CD4-positive, alpha-beta T cell (primary cell): ENCODE measurements at regions not wholly inside any gene's neighbourhood (a gene's known extent, or its start where the extent isn't known, plus 50 kb on each side); places are given as distances from the start of the nearest gene placed in this dataset.

Experiments
- ATAC-seq: fragments of 200-7000 bp; cut with Tn5 transposase; one replicate; pipeline ENCODE4 v1.10.0; 2022; ENCODE audit warnings: mild to moderate bottlenecking; ENCODE audit not compliant: poor library complexity
- CTCF ChIA-PET: fragments of 350-600 bp; sonication (Branson Sonifier 250); formaldehyde crosslinking; loops from one replicate; lab custom pipeline; 2021; ENCODE audit warnings: antibody characterized with exemption, inconsistent platforms; lab: Charles Lee
- POLR2A ChIA-PET: fragments of 350-600 bp; sonication (Branson Sonifier 250); formaldehyde crosslinking; loops from one replicate; lab custom pipeline; 2021; ENCODE audit warnings: antibody characterized with exemption, inconsistent platforms; lab: Charles Lee
- DNase-seq, 14 experiments: peaks; one replicate each; pipeline ENCODE4 v3.0.0-alpha.2; 2013 to 2020; ENCODE audit warnings: mixed read lengths in 2 of 14
- H3K27ac ChIP-seq, 2 donors: one replicate each; pipeline versions ENCODE4 v1.5.1 to v1.7.0; 2013; ENCODE audit warnings: low read length in 2 of 2, low read depth in 1 of 2, mild to moderate bottlenecking in 1 of 2
- H3K27me3 ChIP-seq, 2 experiments: 1 replicate in 1 of 2; 2 replicates in 1 of 2; pipeline versions ENCODE4 v1.6.1 to v1.7.0; 2013; ENCODE audit warnings: low read length in 2 of 2, control low read depth in 1 of 2, mild to moderate bottlenecking in 1 of 2, moderate library complexity in 1 of 2; ENCODE audit not compliant: insufficient read depth in 2 of 2, control insufficient read depth in 1 of 2
- H3K36me3 ChIP-seq: one replicate; pipeline ENCODE4 v1.6.1; 2013; ENCODE audit warnings: low read length, control low read depth; ENCODE audit not compliant: insufficient read depth
- H3K4me1 ChIP-seq: one replicate; pipeline ENCODE4 v1.6.1; 2013; ENCODE audit warnings: low read length, control low read depth; ENCODE audit not compliant: insufficient read depth
- H3K4me3 ChIP-seq: one replicate; pipeline ENCODE4 v1.5.1; 2013; ENCODE audit warnings: mild to moderate bottlenecking, low read length, moderate library complexity
- H3K9me3 ChIP-seq, 2 experiments: 1 replicate in 1 of 2; 2 replicates in 1 of 2; pipeline versions ENCODE4 v1.6.1 to v1.7.0; 2013; ENCODE audit warnings: low read length in 2 of 2, mild to moderate bottlenecking in 2 of 2, control low read depth in 1 of 2, moderate library complexity in 1 of 2; ENCODE audit not compliant: control insufficient read depth in 1 of 2, insufficient read depth in 1 of 2
- H3K27ac Mint-ChIP-seq: one replicate; pipeline ENCODE4 v1.8.0; 2020; ENCODE audit warnings: mixed read lengths
- H3K27me3 Mint-ChIP-seq: one replicate; pipeline ENCODE4 v1.8.0; 2021; ENCODE audit warnings: mixed read lengths
- H3K36me3 Mint-ChIP-seq: one replicate; pipeline ENCODE4 v1.8.0; 2021; ENCODE audit warnings: low read depth, mixed read lengths
- H3K4me1 Mint-ChIP-seq: one replicate; pipeline ENCODE4 v1.8.0; 2021; ENCODE audit warnings: low read depth, mixed read lengths
- H3K4me3 Mint-ChIP-seq: one replicate; pipeline ENCODE4 v1.8.0; 2020; ENCODE audit warnings: mild to moderate bottlenecking, mixed read lengths
- H3K9me3 Mint-ChIP-seq: one replicate; pipeline ENCODE4 v1.8.0; 2020; ENCODE audit warnings: mixed read lengths
- intact Hi-C, 2 experiments: fragments of 100-400 bp; cut with DNase I in 1 of 2; cut with micrococcal nuclease in 1 of 2; formaldehyde crosslinking; loops; one replicate each; pipeline versions ENCODE4 v1.15.1 to v1.9.0; 2023 to 2025; cut with DNase I, micrococcal nuclease
- TF ChIP-seq, protein P1 (sequence below): fragments of 200-600 bp; IDR thresholded peaks from one replicate; pipeline ENCODE4 v1.8.0; 2022; ENCODE audit warnings: antibody characterized with exemption, mild to moderate bottlenecking

DNA sequence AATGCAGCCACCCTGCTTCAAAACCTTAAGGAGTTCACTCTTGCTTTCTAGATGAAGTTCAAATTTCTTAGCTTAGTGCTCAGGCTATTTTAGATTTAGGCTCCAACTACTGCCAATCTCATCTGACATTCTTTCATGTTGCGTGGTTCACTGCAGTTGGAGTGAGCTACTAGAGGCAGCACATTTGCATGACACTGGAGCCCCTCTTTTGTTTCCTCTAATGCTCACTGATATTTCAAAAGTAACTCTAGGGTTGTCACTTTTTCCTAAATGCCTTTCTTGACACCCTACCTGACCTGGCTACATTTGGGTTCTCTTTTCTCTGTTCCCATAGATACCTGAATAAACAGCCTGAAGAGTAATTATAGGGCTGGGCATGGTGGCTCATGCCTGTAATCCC, 586.5 kb upstream of the GOT2 start:
- DNase-seq, result no peak
- H3K4me3 Mint-ChIP-seq, result no peak overlapping the region
- TF ChIP-seq, protein P1, sequence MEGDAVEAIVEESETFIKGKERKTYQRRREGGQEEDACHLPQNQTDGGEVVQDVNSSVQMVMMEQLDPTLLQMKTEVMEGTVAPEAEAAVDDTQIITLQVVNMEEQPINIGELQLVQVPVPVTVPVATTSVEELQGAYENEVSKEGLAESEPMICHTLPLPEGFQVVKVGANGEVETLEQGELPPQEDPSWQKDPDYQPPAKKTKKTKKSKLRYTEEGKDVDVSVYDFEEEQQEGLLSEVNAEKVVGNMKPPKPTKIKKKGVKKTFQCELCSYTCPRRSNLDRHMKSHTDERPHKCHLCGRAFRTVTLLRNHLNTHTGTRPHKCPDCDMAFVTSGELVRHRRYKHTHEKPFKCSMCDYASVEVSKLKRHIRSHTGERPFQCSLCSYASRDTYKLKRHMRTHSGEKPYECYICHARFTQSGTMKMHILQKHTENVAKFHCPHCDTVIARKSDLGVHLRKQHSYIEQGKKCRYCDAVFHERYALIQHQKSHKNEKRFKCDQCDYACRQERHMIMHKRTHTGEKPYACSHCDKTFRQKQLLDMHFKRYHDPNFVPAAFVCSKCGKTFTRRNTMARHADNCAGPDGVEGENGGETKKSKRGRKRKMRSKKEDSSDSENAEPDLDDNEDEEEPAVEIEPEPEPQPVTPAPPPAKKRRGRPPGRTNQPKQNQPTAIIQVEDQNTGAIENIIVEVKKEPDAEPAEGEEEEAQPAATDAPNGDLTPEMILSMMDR, result no peak
- ChIA-PET POLR2A (no interaction called here), CTCF (no interaction called here)
- H3K27me3 ChIP-seq, result no peaks in the 10 kb centered on the region
- H3K27ac ChIP-seq, result no peak overlapping the region
- no peak overlapping the region for H3K27ac Mint-ChIP-seq
- H3K4me1 ChIP-seq, result no peaks in the 10 kb centered on the region
- H3K9me3 Mint-ChIP-seq, result no peaks in the 10 kb centered on the region
- no peak for ATAC-seq
- H3K9me3 ChIP-seq, result peaks cover 0 to 8% of the 10 kb centered on the region in 2 experiments
- no peak overlapping the region for H3K4me3 ChIP-seq
- intact Hi-C loops, result no loop called here
- no peaks in the 10 kb centered on the region for H3K36me3 ChIP-seq
- no peaks in the 10 kb centered on the region for H3K4me1 Mint-ChIP-seq
- H3K27me3 Mint-ChIP-seq, result no peaks in the 10 kb centered on the region
- no peaks in the 10 kb centered on the region for H3K36me3 Mint-ChIP-seq

DNA sequence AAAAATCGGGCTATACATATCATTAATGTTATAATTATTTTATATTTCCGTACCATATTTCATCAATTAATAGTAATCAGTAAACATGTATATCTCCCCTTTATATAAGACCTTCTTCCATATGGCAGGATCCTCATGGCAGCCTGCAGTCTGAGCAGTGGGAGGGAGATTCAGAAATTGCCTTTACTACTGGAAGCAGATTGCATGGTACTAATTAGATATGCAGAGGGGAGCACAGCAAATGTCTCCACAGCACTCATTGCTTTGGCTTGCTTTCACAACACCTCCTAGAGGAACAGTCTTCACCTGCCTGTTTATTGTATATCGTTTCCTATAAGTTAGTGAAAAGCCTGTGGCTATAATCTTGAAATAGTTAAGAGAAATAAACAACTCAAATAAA, 585.8 kb upstream of the GOT2 start:
- H3K4me1 Mint-ChIP-seq, result no peaks in the 10 kb centered on the region
- Histone ChIP-seq H3K36me3 (no peaks in the 10 kb centered on the region), H3K9me3 (peaks cover 0 to 8% of the 10 kb centered on the region in 2 experiments), H3K4me1 (no peaks in the 10 kb centered on the region), H3K27ac (no peak overlapping the region), H3K27me3 (no peaks in the 10 kb centered on the region), H3K4me3 (no peak overlapping the region)
- TF ChIP-seq, protein P1, result no peak
- intact Hi-C loops, result no loop called here
- no peak overlapping the region for H3K27ac Mint-ChIP-seq
- no peaks in the 10 kb centered on the region for H3K9me3 Mint-ChIP-seq
- no peak overlapping the region for H3K4me3 Mint-ChIP-seq
- DNase-seq (no peak), ATAC-seq (no peak)
- no peaks in the 10 kb centered on the region for H3K27me3 Mint-ChIP-seq
- no peaks in the 10 kb centered on the region for H3K36me3 Mint-ChIP-seq
- POLR2A ChIA-PET, result no interaction called here
- CTCF ChIA-PET, result no interaction called here

DNA sequence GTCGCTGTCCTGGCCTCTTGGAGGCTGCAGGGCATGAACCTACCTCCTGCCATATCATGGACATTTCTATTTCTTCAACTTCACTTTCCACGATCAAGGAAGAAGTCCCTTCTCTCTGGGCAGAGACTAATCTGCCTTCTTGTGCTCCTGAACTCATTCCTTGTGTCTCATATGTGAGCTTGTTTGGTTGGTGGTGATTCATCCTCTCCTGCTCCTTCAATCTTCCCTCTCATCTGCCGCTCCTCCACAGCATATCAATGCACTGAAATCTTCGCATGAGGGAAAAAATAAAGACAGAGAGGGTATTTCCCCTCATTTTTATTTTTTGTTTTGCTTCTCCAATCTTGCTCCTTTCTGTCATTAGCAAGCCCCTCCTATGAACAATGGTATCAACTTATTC, 571.7 kb upstream of the GOT2 start:
- Mint-ChIP-seq H3K9me3 (peaks cover 2% of the 10 kb centered on the region), H3K36me3 (no peaks in the 10 kb centered on the region), H3K27me3 (no peaks in the 10 kb centered on the region), H3K4me1 (no peaks in the 10 kb centered on the region), H3K4me3 (no peak overlapping the region), H3K27ac (no peak overlapping the region)
- Histone ChIP-seq H3K4me3 (no peak overlapping the region), H3K36me3 (no peaks in the 10 kb centered on the region), H3K27ac (no peak overlapping the region), H3K27me3 (no peaks in the 10 kb centered on the region), H3K4me1 (no peaks in the 10 kb centered on the region), H3K9me3 (no peaks in the 10 kb centered on the region)
- CTCF ChIA-PET, result no interaction called here
- ATAC-seq, result no peak
- DNase-seq, result no peak
- TF ChIP-seq, protein P1, result no peak
- intact Hi-C loops, result no loop called here
- POLR2A ChIA-PET, result no interaction called here
